K562 (cell line): ENCODE measurements at regions not wholly inside any gene's neighbourhood (a gene's known extent, or its start where the extent isn't known, plus 50 kb on each side); places are given as distances from the start of the nearest gene placed in this dataset.

Experiments used
- CEBPB ChIP-seq: fragments of 450-650 bp; IDR thresholded peaks from 2 replicates; pipeline ENCODE4 v1.6.1; 2016; ENCODE audit warnings: missing genetic modification characterization, missing compliant biosample characterization
- CHD2 ChIP-seq: IDR thresholded peaks from 2 replicates; pipeline ENCODE4 v1.6.1; 2011; ENCODE audit warnings: low read depth, low read length
- E2F4 ChIP-seq: sonication (generic); formaldehyde crosslinking; IDR thresholded peaks from 2 replicates; pipeline ENCODE4 v1.8.0; 2022; ENCODE audit warnings: mild to moderate bottlenecking, low read depth, missing genetic modification reagents
- FOXP4 ChIP-seq: sonication (generic); formaldehyde crosslinking; IDR thresholded peaks from 2 replicates; pipeline ENCODE4 v1.8.0; 2022; ENCODE audit warnings: mild to moderate bottlenecking, missing genetic modification reagents, borderline replicate concordance
- MGA ChIP-seq: fragments of 450-650 bp; IDR thresholded peaks from 2 replicates; pipeline ENCODE4 v1.6.1; 2016; ENCODE audit warnings: mild to moderate bottlenecking, moderate library complexity
- TF ChIP-seq, protein P1 (sequence below), 3 experiments: fragments of 200-800 bp in 1 of 3; fragments of 250-450 bp in 1 of 3; fragments of 450-650 bp in 1 of 3; sonication (Bioruptor Pico) in 1 of 3; sonication (Bioruptor generic) in 1 of 3; formaldehyde crosslinking in 1 of 3; IDR thresholded peaks; 2 replicates each; pipeline versions ENCODE4 v1.6.1 to v1.8.0; 2016 to 2022; ENCODE audit warnings: mild to moderate bottlenecking in 2 of 3, missing genetic modification characterization in 2 of 3, missing compliant biosample characterization in 1 of 3, moderate library complexity in 1 of 3

- TF ChIP-seq, protein P1, sequence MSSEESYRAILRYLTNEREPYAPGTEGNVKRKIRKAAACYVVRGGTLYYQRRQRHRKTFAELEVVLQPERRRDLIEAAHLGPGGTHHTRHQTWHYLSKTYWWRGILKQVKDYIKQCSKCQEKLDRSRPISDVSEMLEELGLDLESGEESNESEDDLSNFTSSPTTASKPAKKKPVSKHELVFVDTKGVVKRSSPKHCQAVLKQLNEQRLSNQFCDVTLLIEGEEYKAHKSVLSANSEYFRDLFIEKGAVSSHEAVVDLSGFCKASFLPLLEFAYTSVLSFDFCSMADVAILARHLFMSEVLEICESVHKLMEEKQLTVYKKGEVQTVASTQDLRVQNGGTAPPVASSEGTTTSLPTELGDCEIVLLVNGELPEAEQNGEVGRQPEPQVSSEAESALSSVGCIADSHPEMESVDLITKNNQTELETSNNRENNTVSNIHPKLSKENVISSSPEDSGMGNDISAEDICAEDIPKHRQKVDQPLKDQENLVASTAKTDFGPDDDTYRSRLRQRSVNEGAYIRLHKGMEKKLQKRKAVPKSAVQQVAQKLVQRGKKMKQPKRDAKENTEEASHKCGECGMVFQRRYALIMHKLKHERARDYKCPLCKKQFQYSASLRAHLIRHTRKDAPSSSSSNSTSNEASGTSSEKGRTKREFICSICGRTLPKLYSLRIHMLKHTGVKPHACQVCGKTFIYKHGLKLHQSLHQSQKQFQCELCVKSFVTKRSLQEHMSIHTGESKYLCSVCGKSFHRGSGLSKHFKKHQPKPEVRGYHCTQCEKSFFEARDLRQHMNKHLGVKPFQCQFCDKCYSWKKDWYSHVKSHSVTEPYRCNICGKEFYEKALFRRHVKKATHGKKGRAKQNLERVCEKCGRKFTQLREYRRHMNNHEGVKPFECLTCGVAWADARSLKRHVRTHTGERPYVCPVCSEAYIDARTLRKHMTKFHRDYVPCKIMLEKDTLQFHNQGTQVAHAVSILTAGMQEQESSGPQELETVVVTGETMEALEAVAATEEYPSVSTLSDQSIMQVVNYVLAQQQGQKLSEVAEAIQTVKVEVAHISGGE (CRISPR knock-in tag; IDR thresholded peaks at IDR 0.05): no peak
- TF ChIP-seq E2F4: 0 out of 2 replicates have a peak, but pooled peaks have one; percentile 27
- TF ChIP-seq CEBPB: peak; percentile 70
- TF ChIP-seq FOXP4: peak; percentile 52; the same call in 1 of the 2 replicates
- TF ChIP-seq CHD2: peak; percentile 92
- peak; percentile 59 for TF ChIP-seq MGA
Measured at GRCh38 chr6:26285143-26286134, 79.6 kb upstream of the BTN3A2 start (continued).
